A549 (cell line): ENCODE measurements at regions not wholly inside any gene's neighbourhood (a gene's known extent, or its start where the extent isn't known, plus 50 kb on each side); places are given as distances from the start of the nearest gene placed in this dataset.

ENCODE experiments used
- ATAC-seq, 2 experiments: fragments of 200-7000 bp in 1 of 2; fragments of >200 bp in 1 of 2; cut with Nextera tagmentation in 1 of 2; cut with Tn5 transposase in 1 of 2; 3 replicates each; pipeline versions ENCODE4 v1.8.0 to v1.9.1; 2018 to 2020; ENCODE audit warnings: mild to moderate bottlenecking in 1 of 2, moderate library complexity in 1 of 2
- CTCF ChIA-PET: fragments of 300-600 bp; sonication (Branson Sonifier 250); formaldehyde crosslinking; extraction: SDS; loops from one replicate; lab custom pipeline; 2021; ENCODE audit warnings: antibody characterized with exemption, inconsistent platforms; lab: Yijun Ruan, JAX
- POLR2A ChIA-PET: fragments of 350-600 bp; formaldehyde crosslinking; extraction: SDS; loops from one replicate; lab custom pipeline; 2021; ENCODE audit warnings: antibody characterized with exemption, inconsistent platforms; lab: Yijun Ruan, JAX
- DNase-seq, 2 experiments: peaks; one replicate each; pipeline versions ENCODE4 v3.0.0 to v3.0.0-alpha.2; 2011 to 2016; ENCODE audit warnings: low read depth in 1 of 2, low spot score in 1 of 2
- FAIRE-seq: peaks from 2 replicates; lab custom pipeline; 2011; peaks lifted over from hg19 to GRCh38; lab: Jason Lieb, UNC
- H3K27ac ChIP-seq, 2 experiments: fragments of >200 bp; sonication (Bioruptor Twin); formaldehyde crosslinking; 3 replicates each; pipeline ENCODE4 v1.5.1; 2016 to 2017
- H3K4me1 ChIP-seq: fragments of >200 bp; sonication (Bioruptor Twin); formaldehyde crosslinking; 3 replicates; pipeline ENCODE4 v1.6.1; 2016
- H3K4me2 ChIP-seq: fragments of >200 bp; sonication (Bioruptor Twin); formaldehyde crosslinking; 3 replicates; pipeline ENCODE4 v1.6.1; 2016
- H3K4me3 ChIP-seq: fragments of >200 bp; sonication (Bioruptor Twin); formaldehyde crosslinking; 3 replicates; pipeline ENCODE4 v1.5.1; 2016
- H3K9me3 ChIP-seq: fragments of >200 bp; sonication (Bioruptor Twin); formaldehyde crosslinking; 3 replicates; pipeline ENCODE4 v1.6.1; 2016
- BCL3 ChIP-seq: fragments of >200 bp; sonication (Bioruptor Twin); formaldehyde crosslinking; IDR thresholded peaks from 3 replicates; pipeline ENCODE4 v1.6.1; 2016
- CEBPB ChIP-seq, 2 experiments: fragments of >200 bp in 1 of 2; sonication (Bioruptor Twin) in 1 of 2; formaldehyde crosslinking in 1 of 2; IDR thresholded peaks; 2 replicates each; pipeline ENCODE4 v1.6.1; 2012 to 2016
- CHD2 ChIP-seq: fragments of 150-350 bp; IDR thresholded peaks from 2 replicates; pipeline ENCODE4 v1.6.1; 2014; ENCODE audit warnings: low read length; ENCODE audit not compliant: partially characterized antibody
- FOSB ChIP-seq: fragments of 250-450 bp; sonication (Bioruptor Pico); IDR thresholded peaks from 2 replicates; pipeline ENCODE4 v1.5.0; 2020; ENCODE audit warnings: mild to moderate bottlenecking, moderate library complexity
- FOXS1 ChIP-seq: fragments of 250-450 bp; sonication (Bioruptor Pico); IDR thresholded peaks from 2 replicates; pipeline ENCODE4 v1.5.0; 2020; ENCODE audit warnings: mild to moderate bottlenecking, moderate library complexity
- GATA3 ChIP-seq: IDR thresholded peaks from 2 replicates; pipeline ENCODE4 v1.6.1; 2012; ENCODE audit warnings: borderline replicate concordance
- HES2 ChIP-seq: fragments of >200 bp; sonication (Bioruptor Twin); formaldehyde crosslinking; IDR thresholded peaks from 2 replicates; pipeline ENCODE4 v1.6.1; 2016
- HEYL ChIP-seq: fragments of 250-450 bp; sonication (Bioruptor Pico); IDR thresholded peaks from 2 replicates; pipeline ENCODE4 v1.8.0; 2021; ENCODE audit warnings: mild to moderate bottlenecking, moderate library complexity
- HOXB5 ChIP-seq: fragments of 250-450 bp; sonication (Bioruptor Pico); IDR thresholded peaks from 2 replicates; pipeline ENCODE4 v1.5.0; 2020; ENCODE audit warnings: mild to moderate bottlenecking, moderate library complexity
- JUN ChIP-seq, 2 experiments: fragments of >200 bp; sonication (Bioruptor Twin); formaldehyde crosslinking; IDR thresholded peaks; 2 replicates in 1 of 2; 3 replicates in 1 of 2; pipeline ENCODE4 v1.6.1; 2016 to 2017
- JUNB ChIP-seq: fragments of >200 bp; sonication (Bioruptor Twin); formaldehyde crosslinking; IDR thresholded peaks from 2 replicates; pipeline ENCODE4 v1.6.1; 2016
- KDM1A ChIP-seq: fragments of 200-600 bp; sonication (generic); IDR thresholded peaks from 2 replicates; pipeline ENCODE4 v1.6.1; 2016; ENCODE audit warnings: low read depth, mild to moderate bottlenecking
- KDM5A ChIP-seq: fragments of 200-600 bp; sonication (generic); IDR thresholded peaks from 2 replicates; pipeline ENCODE4 v1.6.1; 2016; ENCODE audit warnings: antibody characterized with exemption, mild to moderate bottlenecking
- MAFK ChIP-seq: fragments of 450-650 bp; IDR thresholded peaks from 2 replicates; pipeline ENCODE4 v1.6.1; 2014; ENCODE audit not compliant: partially characterized antibody
- MAX ChIP-seq: IDR thresholded peaks from 2 replicates; pipeline ENCODE4 v1.6.1; 2012
- MAZ ChIP-seq: fragments of 150-350 bp; IDR thresholded peaks from 2 replicates; pipeline ENCODE4 v1.6.1; 2014; ENCODE audit warnings: antibody characterized with exemption, low read depth, low read length, borderline replicate concordance
- MYC ChIP-seq: IDR thresholded peaks from 2 replicates; pipeline ENCODE4 v1.6.1; 2012; ENCODE audit warnings: mild to moderate bottlenecking, inconsistent platforms, low read length, improper control_type of control experiment, borderline replicate concordance
- NPAS2 ChIP-seq: fragments of 250-450 bp; sonication (Bioruptor Pico); IDR thresholded peaks from 2 replicates; pipeline ENCODE4 v1.8.0; 2022; ENCODE audit warnings: mild to moderate bottlenecking, moderate library complexity, borderline replicate concordance
- POLR2A ChIP-seq: IDR thresholded peaks from 2 replicates; pipeline ENCODE4 v1.6.1; 2012; ENCODE audit warnings: mild to moderate bottlenecking, low read length
- RAD21 ChIP-seq, 2 experiments: fragments of >200 bp in 1 of 2; sonication (Bioruptor Twin) in 1 of 2; formaldehyde crosslinking in 1 of 2; IDR thresholded peaks in 1 of 2; conservative IDR thresholded peaks in 1 of 2; 2 replicates in 1 of 2; 3 replicates in 1 of 2; pipeline ENCODE4 v1.6.1; 2012 to 2018; ENCODE audit warnings: inconsistent platforms in 1 of 2
- REST ChIP-seq: fragments of 200-600 bp; sonication (generic); IDR thresholded peaks from 2 replicates; pipeline ENCODE4 v1.6.1; 2016; ENCODE audit warnings: antibody characterized with exemption, mild to moderate bottlenecking, moderate library complexity
- RNF2 ChIP-seq: fragments of 200-600 bp; sonication (generic); IDR thresholded peaks from 2 replicates; pipeline ENCODE4 v1.6.1; 2016; ENCODE audit warnings: low read depth, mild to moderate bottlenecking, antibody characterized with exemption, moderate library complexity, borderline replicate concordance
- SMC3 ChIP-seq: fragments of >200 bp; sonication (Bioruptor Twin); formaldehyde crosslinking; IDR thresholded peaks from 3 replicates; pipeline ENCODE4 v1.6.1; 2018; ENCODE audit warnings: inconsistent platforms
- TP53 ChIP-seq: fragments of 250-450 bp; sonication (Bioruptor Pico); IDR thresholded peaks from 2 replicates; pipeline ENCODE4 v1.5.0; 2021; ENCODE audit warnings: mild to moderate bottlenecking, moderate library complexity
- ZFP36 ChIP-seq: fragments of 450-650 bp; IDR thresholded peaks from 2 replicates; pipeline ENCODE4 v1.6.1; 2014; ENCODE audit warnings: borderline replicate concordance; ENCODE audit not compliant: partially characterized antibody
- ZNF302 ChIP-seq: fragments of 250-450 bp; sonication (Bioruptor Pico); IDR thresholded peaks from 2 replicates; pipeline ENCODE4 v1.9.0; 2021; ENCODE audit warnings: inconsistent platforms, mild to moderate bottlenecking, moderate library complexity
- WGBS: methylation state at CpG from one replicate; pipeline ENCODE4 v1.1.6; 2017; ENCODE audit errors: missing lambda C conversion rate; 5-methylcytosine and 5-hydroxymethylcytosine counted together

GRCh38 chr10:81081887-81082620 is 544.4 kb downstream of the SH2D4B start (continued):
- TF ChIP-seq REST: no peak
- no peak for TF ChIP-seq HEYL
- TF ChIP-seq HOXB5 (CRISPR knock-in tag): no peak
- no peak for TF ChIP-seq JUNB
- no peak for TF ChIP-seq ZNF302 (CRISPR knock-in tag)
- no peak for TF ChIP-seq GATA3
- no peak for TF ChIP-seq BCL3
- TF ChIP-seq CEBPB (IDR thresholded peaks at IDR 0.05): no peak
- no peak for TF ChIP-seq JUN (IDR thresholded peaks at IDR 0.05)
- TF ChIP-seq MYC: no peak
- TF ChIP-seq, all 56 proteins: peak for 0

- ATAC-seq: no peak
- CTCF ChIA-PET: no interaction called here
- H3K4me3 ChIP-seq: no peak overlapping the region
These were observed 545.1 kb downstream of the SH2D4B start for GRCh38 chr10:81082621-81083376.

More at GRCh38 chr10:81082621-81083376, 545.1 kb downstream of the SH2D4B start:
- DNase-seq (no peak), FAIRE-seq (no peak)
- POLR2A ChIA-PET: no interaction called here
- Histone ChIP-seq H3K4me2 (no peak overlapping the region), H3K27ac (no peak overlapping the region)
- WGBS: 25% methylated on average over 4 of the region's 5 CpGs
- no peak for TF ChIP-seq POLR2A
- TF ChIP-seq REST: no peak
- TF ChIP-seq KDM5A: no peak
- TF ChIP-seq HEYL: no peak
- no peak for TF ChIP-seq ZFP36
- TF ChIP-seq FOXS1 (CRISPR knock-in tag): no peak
- no peak for TF ChIP-seq BCL3
- TF ChIP-seq FOSB (CRISPR knock-in tag): no peak
- no peak for TF ChIP-seq TP53 (CRISPR knock-in tag)
- TF ChIP-seq MAFK: no peak
- TF ChIP-seq SMC3: no peak
- TF ChIP-seq RAD21 (conservative IDR thresholded peaks at IDR 0.05 in 1 of 2, IDR thresholded peaks at IDR 0.05 in 1 of 2): no peak
- no peak for TF ChIP-seq MAX
- no peak for TF ChIP-seq NPAS2 (CRISPR knock-in tag)
- no peak for TF ChIP-seq JUNB
- TF ChIP-seq KDM1A: no peak
- TF ChIP-seq CHD2: no peak
- TF ChIP-seq MAZ: no peak
- TF ChIP-seq RNF2: no peak
- no peak for TF ChIP-seq HES2
- TF ChIP-seq, all 56 proteins: peak for 0
- peaks cover 4% of the 10 kb centered on the region; the same call in 1 of the 3 replicates for H3K9me3 ChIP-seq
- no peaks in the 10 kb centered on the region for H3K4me1 ChIP-seq
